ENCODE measurements at regions not wholly inside any gene's neighbourhood (a gene's known extent, or its start where the extent isn't known, plus 50 kb on each side); places are given as distances from the start of the nearest gene placed in this dataset.

GRCh38 chr1:29500651-29501050 lies 264.3 kb downstream of the PTPRU start:
- DNase-seq, result no peak

- DNase-seq, result no peak
Measured at GRCh38 chr1:29500041-29500440, 263.7 kb downstream of the PTPRU start.

GRCh38 chr1:29499104-29499650 lies 262.9 kb downstream of the PTPRU start:
- no peak for DNase-seq

GRCh38 chr1:29498126-29499103 lies 262.1 kb downstream of the PTPRU start:
- no peak for DNase-seq

GRCh38 chr1:29497395-29498125 lies 261.2 kb downstream of the PTPRU start:
- DNase-seq, result no peak

GRCh38 chr1:29496701-29497100 lies 260.4 kb downstream of the PTPRU start:
- DNase-seq, result no peak

- no peak for DNase-seq
Measured at GRCh38 chr1:29490204-29490934, 254.0 kb downstream of the PTPRU start.

GRCh38 chr1:29489471-29489870 lies 253.1 kb downstream of the PTPRU start:
- DNase-seq, result no peak

GRCh38 chr1:29488794-29489311 lies 252.5 kb downstream of the PTPRU start:
- no peak for DNase-seq

GRCh38 chr1:29488086-29488793 lies 251.9 kb downstream of the PTPRU start:
- DNase-seq, result no peak

- no peak for DNase-seq
Measured at GRCh38 chr1:29487291-29487690, 251.0 kb downstream of the PTPRU start.

GRCh38 chr1:29485096-29485925 lies 249.0 kb downstream of the PTPRU start:
- DNase-seq, result no peak

GRCh38 chr1:29482991-29483390 lies 246.7 kb downstream of the PTPRU start:
- DNase-seq, result no peak

GRCh38 chr1:29482064-29482463 lies 245.7 kb downstream of the PTPRU start:
- no peak for DNase-seq

GRCh38 chr1:29481031-29481430 lies 244.7 kb downstream of the PTPRU start:
- DNase-seq, result no peak

- DNase-seq, result no peak
Measured at GRCh38 chr1:29478879-29479278, 242.6 kb downstream of the PTPRU start.

GRCh38 chr1:29478151-29478791 lies 241.9 kb downstream of the PTPRU start:
- no peak for DNase-seq

GRCh38 chr1:29475326-29475725 lies 239.0 kb downstream of the PTPRU start:
- DNase-seq, result no peak

- DNase-seq, result no peak
Measured at GRCh38 chr1:29474274-29475244, 238.2 kb downstream of the PTPRU start.
